HUES6 (cell line): ENCODE measurements at regions not wholly inside any gene's neighbourhood (a gene's known extent, or its start where the extent isn't known, plus 50 kb on each side); places are given as distances from the start of the nearest gene placed in this dataset.

Experiments used
- H3K27ac ChIP-seq: 2 replicates; pipeline ENCODE4 v1.7.0; 2013; ENCODE audit warnings: low read depth, mild to moderate bottlenecking, low read length, inconsistent platforms
- H3K27me3 ChIP-seq: 2 replicates; pipeline ENCODE4 v1.6.1; 2013; ENCODE audit warnings: low read length; ENCODE audit not compliant: control insufficient read depth, insufficient read depth
- H3K36me3 ChIP-seq: 2 replicates; pipeline ENCODE4 v1.6.1; 2013; ENCODE audit warnings: low read length; ENCODE audit not compliant: control insufficient read depth, insufficient read depth
- H3K4me1 ChIP-seq: 2 replicates; pipeline ENCODE4 v1.6.1; 2013; ENCODE audit warnings: low read length; ENCODE audit not compliant: control insufficient read depth, insufficient read depth
- H3K4me3 ChIP-seq: 2 replicates; pipeline ENCODE4 v1.5.1; 2013; ENCODE audit warnings: low read depth, low read length
- H3K9ac ChIP-seq: one replicate; pipeline ENCODE4 v1.6.1; 2013; ENCODE audit warnings: mild to moderate bottlenecking, low read length
- H3K9me3 ChIP-seq: 2 replicates; pipeline ENCODE4 v1.6.1; 2013; ENCODE audit warnings: low read depth, low read length; ENCODE audit not compliant: control insufficient read depth, insufficient read depth

- Histone ChIP-seq H3K4me3 (no peak overlapping the region), H3K9me3 (no peaks in the 10 kb centered on the region), H3K27me3 (no peaks in the 10 kb centered on the region), H3K4me1 (peaks cover 6% of the 10 kb centered on the region; the same call in 1 of the 2 replicates), H3K9ac (no peak overlapping the region), H3K36me3 (no peaks in the 10 kb centered on the region), H3K27ac (no peak overlapping the region)
These were observed 63.6 kb upstream of the FLT1 start for GRCh38 chr13:28558567-28558966.

- H3K27ac ChIP-seq, result no peak overlapping the region
- no peaks in the 10 kb centered on the region for H3K27me3 ChIP-seq
These were observed 63.0 kb upstream of the FLT1 start for GRCh38 chr13:28557725-28558520.

GRCh38 chr13:28555096-28555495 is 60.2 kb upstream of the FLT1 start:
- H3K36me3 ChIP-seq, result no peaks in the 10 kb centered on the region
- no peak overlapping the region for H3K9ac ChIP-seq
- peaks cover 6% of the 10 kb centered on the region; the same call in 1 of the 2 replicates for H3K4me1 ChIP-seq
- H3K9me3 ChIP-seq, result no peaks in the 10 kb centered on the region
- no peak overlapping the region for H3K27ac ChIP-seq
- no peak overlapping the region for H3K4me3 ChIP-seq
- no peaks in the 10 kb centered on the region for H3K27me3 ChIP-seq

More at GRCh38 chr13:28557725-28558520, 63.0 kb upstream of the FLT1 start:
- H3K9ac ChIP-seq, result no peak overlapping the region
- no peaks in the 10 kb centered on the region for H3K36me3 ChIP-seq
- no peak overlapping the region for H3K4me3 ChIP-seq
- H3K9me3 ChIP-seq, result no peaks in the 10 kb centered on the region
- peaks cover 6% of the 10 kb centered on the region; the same call in 1 of the 2 replicates for H3K4me1 ChIP-seq

GRCh38 chr13:28553971-28554370 is 59.0 kb upstream of the FLT1 start:
- no peak overlapping the region for H3K4me3 ChIP-seq
- H3K36me3 ChIP-seq, result no peaks in the 10 kb centered on the region
- peaks cover 9% of the 10 kb centered on the region; the same call in 1 of the 2 replicates for H3K4me1 ChIP-seq
- no peaks in the 10 kb centered on the region for H3K9me3 ChIP-seq
- no peak overlapping the region for H3K27ac ChIP-seq
- H3K9ac ChIP-seq, result no peak overlapping the region
- H3K27me3 ChIP-seq, result no peaks in the 10 kb centered on the region

- H3K4me1 ChIP-seq, result 0 out of 2 replicates have a peak, but pooled peaks cover 4% of the 10 kb centered on the region
- H3K36me3 ChIP-seq, result no peaks in the 10 kb centered on the region
- no peak overlapping the region for H3K9ac ChIP-seq
- no peaks in the 10 kb centered on the region for H3K9me3 ChIP-seq
- H3K27ac ChIP-seq, result no peak overlapping the region
- H3K27me3 ChIP-seq, result no peaks in the 10 kb centered on the region
- H3K4me3 ChIP-seq, result no peak overlapping the region
These were observed 57.4 kb upstream of the FLT1 start for GRCh38 chr13:28552288-28552687.

- no peaks in the 10 kb centered on the region for H3K9me3 ChIP-seq
- no peak overlapping the region for H3K4me3 ChIP-seq
- H3K36me3 ChIP-seq, result no peaks in the 10 kb centered on the region
- no peak overlapping the region for H3K27ac ChIP-seq
- no peaks in the 10 kb centered on the region for H3K27me3 ChIP-seq
- H3K4me1 ChIP-seq, result 0 out of 2 replicates have a peak, but pooled peaks cover 4% of the 10 kb centered on the region
- no peak overlapping the region for H3K9ac ChIP-seq
These were observed 56.6 kb upstream of the FLT1 start for GRCh38 chr13:28551498-28551895.

- H3K4me3 ChIP-seq, result no peak overlapping the region
- no peaks in the 10 kb centered on the region for H3K27me3 ChIP-seq
- H3K4me1 ChIP-seq, result 0 out of 2 replicates have a peak, but pooled peaks cover 4% of the 10 kb centered on the region
- H3K9me3 ChIP-seq, result no peaks in the 10 kb centered on the region
- no peaks in the 10 kb centered on the region for H3K36me3 ChIP-seq
- no peak overlapping the region for H3K9ac ChIP-seq
- H3K27ac ChIP-seq, result no peak overlapping the region
These were observed 56.0 kb upstream of the FLT1 start for GRCh38 chr13:28550721-28551497.

- Histone ChIP-seq H3K4me3 (no peak overlapping the region), H3K27me3 (no peaks in the 10 kb centered on the region), H3K36me3 (no peaks in the 10 kb centered on the region), H3K4me1 (0 out of 2 replicates have a peak, but pooled peaks cover 4% of the 10 kb centered on the region), H3K9ac (no peak overlapping the region), H3K9me3 (no peaks in the 10 kb centered on the region), H3K27ac (no peak overlapping the region)
These were observed 55.2 kb upstream of the FLT1 start for GRCh38 chr13:28550091-28550490.

GRCh38 chr13:28548872-28549271 is 53.9 kb upstream of the FLT1 start:
- no peak overlapping the region for H3K9ac ChIP-seq
- no peaks in the 10 kb centered on the region for H3K36me3 ChIP-seq
- no peak overlapping the region for H3K27ac ChIP-seq

GRCh38 chr13:28548468-28548867 is 53.5 kb upstream of the FLT1 start:
- no peak overlapping the region for H3K4me3 ChIP-seq
- H3K9me3 ChIP-seq, result peaks cover 13% of the 10 kb centered on the region
- 0 out of 2 replicates have a peak, but pooled peaks cover 4% of the 10 kb centered on the region for H3K4me1 ChIP-seq
- no peak overlapping the region for H3K9ac ChIP-seq
- H3K27ac ChIP-seq, result no peak overlapping the region
- H3K36me3 ChIP-seq, result no peaks in the 10 kb centered on the region
- H3K27me3 ChIP-seq, result no peaks in the 10 kb centered on the region

More at GRCh38 chr13:28548872-28549271, 53.9 kb upstream of the FLT1 start:
- Histone ChIP-seq H3K9me3 (peaks cover 8% of the 10 kb centered on the region), H3K4me1 (0 out of 2 replicates have a peak, but pooled peaks cover 4% of the 10 kb centered on the region), H3K4me3 (no peak overlapping the region), H3K27me3 (no peaks in the 10 kb centered on the region)
